GM12892 (cell line): ENCODE measurements at regions not wholly inside any gene's neighbourhood (a gene's known extent, or its start where the extent isn't known, plus 50 kb on each side); places are given as distances from the start of the nearest gene placed in this dataset.

Source experiments
- POLR2A ChIP-seq: IDR thresholded peaks from 2 replicates; pipeline ENCODE4 v1.6.1; 2011; ENCODE audit warnings: low read depth, low read length, control low read depth
- POLR2AphosphoS5 ChIP-seq: IDR thresholded peaks from 2 replicates; pipeline ENCODE4 v1.6.1; 2011; ENCODE audit warnings: low read depth, low read length, control low read depth

GRCh38 chr14:97854918-97855317 lies 1057.7 kb downstream of the VRK1 start:
- TF ChIP-seq POLR2AphosphoS5, result no peak
- no peak for TF ChIP-seq POLR2A
